ENCODE measurements at regions not wholly inside any gene's neighbourhood (a gene's known extent, or its start where the extent isn't known, plus 50 kb on each side); places are given as distances from the start of the nearest gene placed in this dataset.

DNA sequence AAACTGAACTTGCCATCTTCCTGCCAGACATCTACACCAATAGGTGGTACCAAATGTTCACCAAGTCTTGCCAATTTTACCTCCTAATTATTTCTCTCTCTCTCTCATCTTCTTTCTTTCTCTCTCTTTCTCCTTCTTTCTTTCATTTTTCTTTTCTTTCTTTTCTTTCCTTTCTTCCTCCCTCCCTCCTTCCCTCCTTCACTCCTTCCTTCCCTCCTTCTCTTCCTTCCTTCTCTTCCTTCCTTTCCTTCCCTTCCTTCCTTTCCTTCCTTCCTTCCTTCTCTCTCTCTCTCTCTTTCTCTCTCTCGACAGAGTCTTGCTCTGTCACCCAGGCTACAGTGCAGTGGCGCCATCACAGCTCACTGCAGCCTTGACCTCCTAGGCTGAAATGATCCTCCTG is 55.4 kb upstream of the PSMA6 start:
- TF ChIP-seq EZH2phosphoT487 (IDR thresholded peaks at IDR 0.05; ENCODE audit: borderline replicate concordance, low read depth) (no peak), NFIC (IDR thresholded peaks at IDR 0.05; ENCODE audit: borderline replicate concordance) (no peak), MXI1 (IDR thresholded peaks at IDR 0.05; ENCODE audit: low read depth, low read length) (no peak)
- TF ChIP-seq, protein P1, sequence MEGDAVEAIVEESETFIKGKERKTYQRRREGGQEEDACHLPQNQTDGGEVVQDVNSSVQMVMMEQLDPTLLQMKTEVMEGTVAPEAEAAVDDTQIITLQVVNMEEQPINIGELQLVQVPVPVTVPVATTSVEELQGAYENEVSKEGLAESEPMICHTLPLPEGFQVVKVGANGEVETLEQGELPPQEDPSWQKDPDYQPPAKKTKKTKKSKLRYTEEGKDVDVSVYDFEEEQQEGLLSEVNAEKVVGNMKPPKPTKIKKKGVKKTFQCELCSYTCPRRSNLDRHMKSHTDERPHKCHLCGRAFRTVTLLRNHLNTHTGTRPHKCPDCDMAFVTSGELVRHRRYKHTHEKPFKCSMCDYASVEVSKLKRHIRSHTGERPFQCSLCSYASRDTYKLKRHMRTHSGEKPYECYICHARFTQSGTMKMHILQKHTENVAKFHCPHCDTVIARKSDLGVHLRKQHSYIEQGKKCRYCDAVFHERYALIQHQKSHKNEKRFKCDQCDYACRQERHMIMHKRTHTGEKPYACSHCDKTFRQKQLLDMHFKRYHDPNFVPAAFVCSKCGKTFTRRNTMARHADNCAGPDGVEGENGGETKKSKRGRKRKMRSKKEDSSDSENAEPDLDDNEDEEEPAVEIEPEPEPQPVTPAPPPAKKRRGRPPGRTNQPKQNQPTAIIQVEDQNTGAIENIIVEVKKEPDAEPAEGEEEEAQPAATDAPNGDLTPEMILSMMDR (IDR thresholded peaks at IDR 0.05), result no peak
